ENCODE measurements at regions not wholly inside any gene's neighbourhood (a gene's known extent, or its start where the extent isn't known, plus 50 kb on each side); places are given as distances from the start of the nearest gene placed in this dataset.
A peak's percentile ranks its signal among the peaks of the same experiment; 100 is the strongest.

DNA sequence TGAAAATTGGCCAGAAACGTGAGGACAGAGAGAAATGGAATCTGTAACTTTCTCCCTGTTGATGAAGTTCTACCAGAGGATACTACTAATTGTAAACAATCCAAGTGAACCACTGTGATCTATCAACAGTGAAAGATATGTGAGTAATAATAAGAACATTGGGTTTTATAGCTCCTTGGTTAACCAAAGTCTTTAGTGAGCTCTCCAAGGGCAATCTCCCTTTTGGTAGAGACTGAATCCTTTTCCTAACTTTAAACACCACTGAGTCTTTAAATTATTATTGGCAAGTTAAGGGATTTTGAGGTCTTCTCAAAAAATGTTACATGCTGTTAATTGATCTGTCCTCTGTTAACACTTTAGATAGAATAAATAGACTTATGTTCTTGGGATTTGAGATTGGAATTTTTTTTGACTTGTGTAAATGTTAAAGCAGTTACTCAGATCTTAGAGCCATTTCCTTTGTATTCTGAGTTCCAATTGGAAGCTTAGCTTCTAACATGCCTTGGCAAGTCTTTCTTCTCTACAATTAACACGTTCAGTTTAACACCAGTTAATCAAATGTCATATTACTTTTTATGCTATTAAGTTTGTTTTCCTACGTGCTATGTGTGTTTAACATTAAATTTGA, 338.2 kb upstream of the DDHD1 start:
- ChIA-PET POLR2A (ENCODE audit: low non-redundant PET) (no interaction called here), CTCF (no interaction called here)
- TF ChIP-seq, protein P1, sequence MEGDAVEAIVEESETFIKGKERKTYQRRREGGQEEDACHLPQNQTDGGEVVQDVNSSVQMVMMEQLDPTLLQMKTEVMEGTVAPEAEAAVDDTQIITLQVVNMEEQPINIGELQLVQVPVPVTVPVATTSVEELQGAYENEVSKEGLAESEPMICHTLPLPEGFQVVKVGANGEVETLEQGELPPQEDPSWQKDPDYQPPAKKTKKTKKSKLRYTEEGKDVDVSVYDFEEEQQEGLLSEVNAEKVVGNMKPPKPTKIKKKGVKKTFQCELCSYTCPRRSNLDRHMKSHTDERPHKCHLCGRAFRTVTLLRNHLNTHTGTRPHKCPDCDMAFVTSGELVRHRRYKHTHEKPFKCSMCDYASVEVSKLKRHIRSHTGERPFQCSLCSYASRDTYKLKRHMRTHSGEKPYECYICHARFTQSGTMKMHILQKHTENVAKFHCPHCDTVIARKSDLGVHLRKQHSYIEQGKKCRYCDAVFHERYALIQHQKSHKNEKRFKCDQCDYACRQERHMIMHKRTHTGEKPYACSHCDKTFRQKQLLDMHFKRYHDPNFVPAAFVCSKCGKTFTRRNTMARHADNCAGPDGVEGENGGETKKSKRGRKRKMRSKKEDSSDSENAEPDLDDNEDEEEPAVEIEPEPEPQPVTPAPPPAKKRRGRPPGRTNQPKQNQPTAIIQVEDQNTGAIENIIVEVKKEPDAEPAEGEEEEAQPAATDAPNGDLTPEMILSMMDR (conservative IDR thresholded peaks at IDR 0.05; ENCODE audit: low read depth) = no peak
- no peak overlapping the region for H3K27ac ChIP-seq
- DNase-seq (ENCODE audit: low spot score) = peak; percentile 26

DNA sequence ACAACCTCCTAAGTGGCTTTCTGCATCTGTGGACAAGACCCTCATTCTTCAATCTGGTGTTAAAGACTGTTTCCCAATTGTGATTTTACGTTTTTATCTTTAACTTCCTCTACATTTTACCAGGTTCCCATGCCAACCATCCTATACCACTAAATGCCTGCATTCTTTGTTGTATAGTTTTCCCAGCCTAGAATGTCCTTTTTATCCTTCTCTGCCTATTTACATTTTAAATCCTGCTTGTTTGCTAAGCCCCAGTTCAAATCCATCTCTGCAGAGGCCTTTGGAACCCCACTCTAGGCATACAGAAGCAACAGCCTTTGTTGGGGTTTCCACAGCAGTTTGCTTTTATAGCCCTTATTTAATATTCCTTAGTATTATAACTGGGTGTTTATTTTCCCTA, 325.1 kb upstream of the DDHD1 start:
- ChIA-PET CTCF (no interaction called here), POLR2A (ENCODE audit: low non-redundant PET) (no interaction called here)
- H3K27ac ChIP-seq = no peak overlapping the region

DNA sequence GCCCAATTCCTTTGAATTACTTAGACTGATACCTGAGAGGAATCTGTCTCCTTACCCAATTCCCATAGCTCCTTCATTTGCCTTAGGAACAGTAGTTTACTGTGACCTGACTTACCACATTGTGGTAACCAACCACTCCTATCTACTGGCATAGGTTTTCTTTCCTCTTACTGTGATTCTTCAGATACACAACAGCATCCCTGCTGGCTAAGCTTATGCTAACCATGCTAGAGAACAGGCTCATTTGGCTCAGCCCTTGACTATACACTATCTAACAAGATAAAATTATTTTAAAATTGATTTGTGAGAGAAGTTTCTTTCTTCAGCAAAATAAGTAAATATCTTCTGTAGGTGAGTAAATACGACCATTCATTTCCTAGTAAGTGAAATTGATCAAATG, 320.4 kb upstream of the DDHD1 start:
- no peak for DNase-seq (ENCODE audit: low spot score)
- H3K27ac ChIP-seq = no peak overlapping the region
- TF ChIP-seq, protein P1 (conservative IDR thresholded peaks at IDR 0.05; ENCODE audit: low read depth) = no peak
- ChIA-PET CTCF (no interaction called here), POLR2A (ENCODE audit: low non-redundant PET) (no interaction called here)

More for the DNA sequence above, 325.1 kb upstream of the DDHD1 start:
- TF ChIP-seq, protein P1 (conservative IDR thresholded peaks at IDR 0.05; ENCODE audit: low read depth) = no peak
- DNase-seq (ENCODE audit: low spot score) = no peak

DNA sequence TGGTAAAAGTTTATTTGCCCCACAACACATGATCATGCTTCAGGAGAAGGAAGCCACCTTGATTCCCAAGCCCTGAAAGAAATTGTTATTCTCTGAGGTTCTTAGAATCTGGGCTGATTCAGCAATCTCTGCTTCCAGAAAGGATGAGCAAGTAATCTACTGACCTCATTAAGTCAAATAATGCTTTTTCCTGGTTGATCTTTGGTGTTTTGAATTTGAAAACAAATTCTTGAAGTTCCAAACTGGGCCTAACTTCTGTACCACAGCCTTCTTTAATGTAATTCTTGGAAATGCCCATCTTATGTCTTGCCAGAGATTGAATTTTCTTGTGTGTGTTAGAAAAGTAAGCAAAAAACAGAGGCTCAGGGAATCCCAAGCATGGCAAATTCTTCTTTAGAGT, 319.2 kb upstream of the DDHD1 start:
- no peak for DNase-seq (ENCODE audit: low spot score)
- POLR2A ChIA-PET (ENCODE audit: low non-redundant PET) = no interaction called here
- H3K27ac ChIP-seq = no peak overlapping the region
- TF ChIP-seq, protein P1 (conservative IDR thresholded peaks at IDR 0.05; ENCODE audit: low read depth) = no peak
- CTCF ChIA-PET = no interaction called here

DNA sequence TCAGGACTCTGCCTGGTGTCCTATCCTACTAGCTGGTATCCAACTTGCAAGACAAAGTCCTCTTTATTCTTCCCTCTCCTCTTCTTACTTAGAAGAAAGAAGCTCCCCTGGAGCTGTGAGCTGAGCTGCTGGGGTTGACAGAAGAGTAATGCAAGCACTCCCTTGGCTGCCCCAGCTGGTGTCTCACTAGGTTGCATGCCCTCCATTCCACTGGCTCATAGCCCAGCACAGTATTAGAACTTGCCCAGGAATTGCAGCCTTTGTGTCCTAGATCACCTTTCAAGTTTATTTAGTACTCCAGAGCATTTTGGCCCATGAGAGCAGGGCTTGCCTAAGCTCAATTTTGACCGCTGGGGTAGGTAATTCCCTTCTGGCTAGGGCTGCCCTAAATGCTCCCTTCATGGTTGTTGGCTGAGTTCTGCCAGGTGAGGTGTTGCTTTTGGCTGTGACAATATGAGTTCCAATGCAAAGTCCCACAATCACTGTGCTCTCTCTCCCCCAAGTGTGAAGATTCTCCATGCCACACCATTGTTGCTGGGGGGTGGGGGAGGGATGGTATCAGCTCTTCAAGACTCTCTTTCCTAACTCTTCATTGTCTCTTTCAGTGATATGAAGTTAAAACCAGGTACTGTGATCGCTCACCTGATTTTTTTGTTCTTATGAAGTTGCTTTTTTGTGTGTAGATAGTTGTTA, 317.4 kb upstream of the DDHD1 start:
- no peak for DNase-seq (ENCODE audit: low spot score)
- ChIA-PET POLR2A (ENCODE audit: low non-redundant PET) (no interaction called here), CTCF (no interaction called here)
- H3K27ac ChIP-seq = no peak overlapping the region
- TF ChIP-seq, protein P1 (conservative IDR thresholded peaks at IDR 0.05; ENCODE audit: low read depth) = no peak

DNA sequence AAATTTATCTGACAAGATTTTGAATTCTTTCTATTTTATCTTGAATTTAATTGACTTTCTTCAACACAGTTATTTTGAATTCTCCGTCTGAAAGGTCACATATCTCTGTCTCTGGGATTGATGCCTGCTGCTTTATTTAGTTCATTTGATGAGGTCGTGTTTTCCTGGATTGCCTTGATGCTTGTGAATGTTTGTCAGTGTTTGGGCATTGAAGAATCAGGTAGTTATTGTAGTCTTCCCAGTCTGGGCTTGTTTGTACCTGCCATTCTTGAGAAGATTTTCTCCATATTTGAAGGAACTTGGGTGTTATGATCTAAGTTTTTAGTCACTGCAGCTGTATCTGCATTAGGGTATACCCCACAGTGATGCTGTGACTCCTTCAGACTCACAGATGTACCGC, 315.8 kb upstream of the DDHD1 start:
- TF ChIP-seq, protein P1 (conservative IDR thresholded peaks at IDR 0.05; ENCODE audit: low read depth) = no peak
- DNase-seq (ENCODE audit: low spot score) = no peak
- no peak overlapping the region for H3K27ac ChIP-seq
- ChIA-PET POLR2A (ENCODE audit: low non-redundant PET) (no interaction called here), CTCF (no interaction called here)
